ENCODE measurements at regions not wholly inside any gene's neighbourhood (a gene's known extent, or its start where the extent isn't known, plus 50 kb on each side); places are given as distances from the start of the nearest gene placed in this dataset.
"Not testable (repeated sequence)": the region's sequence is repeated elsewhere in the genome, so short reads cannot be mapped to it uniquely, and the experiment has no call there.

DNA sequence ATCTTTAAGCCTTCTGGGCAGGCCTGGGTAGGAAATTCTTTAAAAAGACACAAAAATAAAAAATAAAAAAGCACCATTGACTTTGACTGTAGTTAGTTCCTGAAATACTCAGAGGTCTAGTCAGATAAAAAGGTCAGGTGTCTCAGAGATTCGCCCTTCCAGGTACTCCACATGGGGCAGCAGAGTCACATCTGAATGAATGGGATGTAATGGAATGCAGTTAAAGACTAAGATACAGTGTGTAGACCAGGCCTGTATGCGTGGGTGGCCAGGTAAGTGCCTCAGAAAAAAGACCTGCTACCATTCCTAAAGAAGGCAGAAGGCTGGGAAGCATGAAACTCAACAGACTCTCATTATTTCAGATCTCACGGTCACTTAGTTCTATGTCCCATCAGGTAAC is 68.6 kb upstream of the SEM1 start:
- H3K9me3 ChIP-seq (ENCODE audit: control insufficient read depth, low read length): no peaks in the 10 kb centered on the region
- H2AFZ ChIP-seq: no peak overlapping the region
- TF ChIP-seq, protein P1, sequence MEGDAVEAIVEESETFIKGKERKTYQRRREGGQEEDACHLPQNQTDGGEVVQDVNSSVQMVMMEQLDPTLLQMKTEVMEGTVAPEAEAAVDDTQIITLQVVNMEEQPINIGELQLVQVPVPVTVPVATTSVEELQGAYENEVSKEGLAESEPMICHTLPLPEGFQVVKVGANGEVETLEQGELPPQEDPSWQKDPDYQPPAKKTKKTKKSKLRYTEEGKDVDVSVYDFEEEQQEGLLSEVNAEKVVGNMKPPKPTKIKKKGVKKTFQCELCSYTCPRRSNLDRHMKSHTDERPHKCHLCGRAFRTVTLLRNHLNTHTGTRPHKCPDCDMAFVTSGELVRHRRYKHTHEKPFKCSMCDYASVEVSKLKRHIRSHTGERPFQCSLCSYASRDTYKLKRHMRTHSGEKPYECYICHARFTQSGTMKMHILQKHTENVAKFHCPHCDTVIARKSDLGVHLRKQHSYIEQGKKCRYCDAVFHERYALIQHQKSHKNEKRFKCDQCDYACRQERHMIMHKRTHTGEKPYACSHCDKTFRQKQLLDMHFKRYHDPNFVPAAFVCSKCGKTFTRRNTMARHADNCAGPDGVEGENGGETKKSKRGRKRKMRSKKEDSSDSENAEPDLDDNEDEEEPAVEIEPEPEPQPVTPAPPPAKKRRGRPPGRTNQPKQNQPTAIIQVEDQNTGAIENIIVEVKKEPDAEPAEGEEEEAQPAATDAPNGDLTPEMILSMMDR (IDR thresholded peaks at IDR 0.05): no peak
- H3K79me2 ChIP-seq: no peaks in the 10 kb centered on the region
- H3K4me2 ChIP-seq (ENCODE audit: low read length): no peak overlapping the region
- H3K27ac ChIP-seq: no peak overlapping the region
- H3K4me3 ChIP-seq (ENCODE audit: low read depth, low read length): no peak overlapping the region
- no peak overlapping the region for H3K9ac ChIP-seq
- no peaks in the 10 kb centered on the region for H3K4me1 ChIP-seq
- no peaks in the 10 kb centered on the region for H3K36me3 ChIP-seq (ENCODE audit: control insufficient read depth, insufficient read depth, low read length)
- no peaks in the 10 kb centered on the region for H3K27me3 ChIP-seq (ENCODE audit: control insufficient read depth, insufficient read depth, low read length)

- no peak overlapping the region for H3K4me2 ChIP-seq (ENCODE audit: low read length)
- TF ChIP-seq, protein P1 (IDR thresholded peaks at IDR 0.05): no peak
- no peaks in the 10 kb centered on the region for H3K79me2 ChIP-seq
- H2AFZ ChIP-seq: no peak overlapping the region
- H3K36me3 ChIP-seq (ENCODE audit: control insufficient read depth, insufficient read depth, low read length): no peaks in the 10 kb centered on the region
- H3K9ac ChIP-seq: no peak overlapping the region
- H3K27me3 ChIP-seq (ENCODE audit: control insufficient read depth, insufficient read depth, low read length): no peaks in the 10 kb centered on the region
- no peaks in the 10 kb centered on the region for H3K4me1 ChIP-seq
- no peak overlapping the region for H3K4me3 ChIP-seq (ENCODE audit: low read depth, low read length)
- no peak overlapping the region for H3K27ac ChIP-seq
- no peaks in the 10 kb centered on the region for H3K9me3 ChIP-seq (ENCODE audit: control insufficient read depth, low read length)
Measured at GRCh38 chr7:96781919-96782318, 72.3 kb upstream of the SEM1 start.

GRCh38 chr7:96782686-96783298 is 73.1 kb upstream of the SEM1 start:
- not testable (repeated sequence) for H3K4me3 ChIP-seq (ENCODE audit: low read depth, low read length); H3K36me3 ChIP-seq (ENCODE audit: control insufficient read depth, insufficient read depth, low read length); H3K4me2 ChIP-seq (ENCODE audit: low read length); H3K9me3 ChIP-seq (ENCODE audit: control insufficient read depth, low read length); H2AFZ ChIP-seq; H3K9ac ChIP-seq; H3K27me3 ChIP-seq (ENCODE audit: control insufficient read depth, insufficient read depth, low read length); H3K27ac ChIP-seq; H3K79me2 ChIP-seq; H3K4me1 ChIP-seq

DNA sequence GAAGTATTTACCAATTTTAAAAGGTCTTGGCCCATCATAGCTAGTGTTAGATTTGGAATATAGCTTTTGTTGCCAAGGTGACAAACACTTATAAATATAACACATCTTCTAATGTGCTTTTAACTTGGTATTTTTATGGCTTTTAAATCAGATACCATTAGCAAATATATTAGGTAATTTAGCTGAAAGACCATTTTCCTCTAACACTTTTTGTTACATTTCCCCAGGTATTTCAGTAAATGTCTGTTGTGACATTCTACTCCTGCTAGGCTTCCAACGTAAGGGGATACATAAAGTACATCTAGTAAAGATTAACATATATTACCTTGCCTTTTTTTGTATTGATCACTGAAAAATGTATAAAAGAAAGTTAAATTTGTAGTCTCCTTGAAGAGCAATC is 75.0 kb upstream of the SEM1 start:
- Histone ChIP-seq H3K9ac (no peak overlapping the region), H3K27me3 (ENCODE audit: control insufficient read depth, insufficient read depth, low read length) (no peaks in the 10 kb centered on the region), H2AFZ (no peak overlapping the region), H3K4me2 (ENCODE audit: low read length) (no peak overlapping the region), H3K9me3 (ENCODE audit: control insufficient read depth, low read length) (no peaks in the 10 kb centered on the region), H3K79me2 (no peaks in the 10 kb centered on the region), H3K4me3 (ENCODE audit: low read depth, low read length) (no peak overlapping the region), H3K36me3 (ENCODE audit: control insufficient read depth, insufficient read depth, low read length) (no peaks in the 10 kb centered on the region), H3K4me1 (no peaks in the 10 kb centered on the region), H3K27ac (no peak overlapping the region)
- TF ChIP-seq, protein P1 (IDR thresholded peaks at IDR 0.05): no peak

- Histone ChIP-seq H3K9me3 (ENCODE audit: control insufficient read depth, low read length) (no peaks in the 10 kb centered on the region), H2AFZ (peak overlapping the region; percentile 16), H3K79me2 (no peaks in the 10 kb centered on the region), H3K4me1 (no peaks in the 10 kb centered on the region), H3K27ac (no peak overlapping the region), H3K4me3 (ENCODE audit: low read depth, low read length) (no peak overlapping the region), H3K36me3 (ENCODE audit: control insufficient read depth, insufficient read depth, low read length) (no peaks in the 10 kb centered on the region), H3K27me3 (ENCODE audit: control insufficient read depth, insufficient read depth, low read length) (no peaks in the 10 kb centered on the region), H3K4me2 (ENCODE audit: low read length) (no peak overlapping the region), H3K9ac (no peak overlapping the region)
- TF ChIP-seq, protein P1 (IDR thresholded peaks at IDR 0.05): no peak
Measured at GRCh38 chr7:96786261-96786997, 76.8 kb upstream of the SEM1 start.
